Tibial nerve (tissue), 4 donors: ENCODE measurements at regions not wholly inside any gene's neighbourhood (a gene's known extent, or its start where the extent isn't known, plus 50 kb on each side); places are given as distances from the start of the nearest gene placed in this dataset.

Source experiments
- DNase-seq, 2 donors: peaks; one replicate each; pipeline ENCODE4 v3.0.0-alpha.2; 2019; ENCODE audit warnings: low spot score in 2 of 2
- H3K27ac ChIP-seq, 4 donors: fragments of 200-600 bp; sonication (generic) in 3 of 4; one replicate each; pipeline ENCODE4 v1.5.1; 2017 to 2019; ENCODE audit warnings: mild to moderate bottlenecking in 1 of 4
- H3K27me3 ChIP-seq, 2 donors: fragments of 200-600 bp; sonication (generic) in 1 of 2; one replicate each; pipeline versions ENCODE4 v1.5.1 to v1.6.0; 2017 to 2019
- H3K36me3 ChIP-seq, 3 donors: fragments of 200-600 bp; sonication (generic); one replicate each; pipeline ENCODE4 v1.5.1; 2018 to 2019
- H3K4me1 ChIP-seq, 4 donors: fragments of 200-600 bp; sonication (generic) in 3 of 4; one replicate each; pipeline ENCODE4 v1.5.1; 2017 to 2019
- H3K4me3 ChIP-seq, 4 donors: fragments of 200-600 bp; sonication (generic) in 3 of 4; one replicate each; pipeline ENCODE4 v1.5.1; 2017 to 2019; ENCODE audit warnings: mild to moderate bottlenecking in 1 of 4, moderate library complexity in 1 of 4
- H3K9me3 ChIP-seq, 4 donors: fragments of 200-600 bp; sonication (generic) in 3 of 4; one replicate each; pipeline ENCODE4 v1.5.1; 2017 to 2019
- CTCF ChIP-seq, 5 experiments: fragments of 200-600 bp in 3 of 5; fragments of 450-650 bp in 2 of 5; sonication (generic) in 3 of 5; IDR thresholded peaks; one replicate each; pipeline ENCODE4 v1.5.1; 2016 to 2019; ENCODE audit warnings: antibody characterized with exemption in 5 of 5, mild to moderate bottlenecking in 3 of 5, moderate library complexity in 2 of 5
- EP300 ChIP-seq, 2 donors: sonication (generic); formaldehyde crosslinking; IDR thresholded peaks; one replicate each; pipeline ENCODE4 v1.6.1; 2017; ENCODE audit warnings: antibody characterized with exemption in 2 of 2, mild to moderate bottlenecking in 1 of 2
- POLR2A ChIP-seq, 2 donors: fragments of 450-650 bp; IDR thresholded peaks; one replicate each; pipeline ENCODE4 v1.6.1; 2017; ENCODE audit warnings: antibody characterized with exemption in 2 of 2, mild to moderate bottlenecking in 2 of 2, moderate library complexity in 2 of 2
- WGBS, 2 donors: methylation state at CpG; one replicate each; pipeline ENCODE4 v1.1.5; 2018; 5-methylcytosine and 5-hydroxymethylcytosine counted together

DNA sequence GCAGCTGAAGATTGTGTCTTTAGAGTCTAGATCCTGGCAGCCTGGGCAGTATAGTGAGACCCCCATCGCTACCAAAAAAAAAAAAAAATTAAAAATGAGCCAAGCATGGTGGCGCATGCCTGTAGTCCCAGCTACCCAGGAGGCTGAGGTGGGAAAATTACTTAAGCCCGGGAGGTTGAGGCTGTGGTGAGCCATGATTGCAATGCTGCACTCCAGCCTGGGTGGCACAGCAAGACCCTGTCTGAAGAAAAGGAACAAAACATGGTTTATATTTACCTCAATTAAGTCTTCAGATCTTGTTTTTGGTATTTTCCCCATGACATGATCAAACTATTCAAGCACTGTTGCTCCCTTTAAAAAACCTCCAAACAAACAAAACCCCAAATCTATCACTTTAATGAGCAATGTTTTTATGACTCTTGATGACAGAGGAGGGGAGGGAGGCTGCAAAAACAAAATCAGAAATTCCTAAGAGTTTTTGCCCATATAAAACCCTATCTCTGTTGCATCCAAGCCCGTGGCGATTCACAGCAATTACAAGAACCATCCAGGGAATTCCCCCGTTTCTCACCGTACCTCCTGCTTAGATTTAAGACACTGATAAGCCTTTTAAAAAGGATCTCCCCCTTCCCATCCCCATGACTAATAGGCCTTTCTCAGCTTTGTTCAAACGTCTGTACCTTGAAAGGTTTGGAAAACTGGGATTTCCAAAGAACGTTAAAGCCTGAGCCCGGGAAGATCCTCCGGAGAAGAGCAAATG is 259.9 kb downstream of the BMP7 start:
- no peak overlapping the region for H3K4me3 ChIP-seq
- no peaks in the 10 kb centered on the region for H3K36me3 ChIP-seq
- peaks cover 0 to 38% of the 10 kb centered on the region in 2 donors for H3K27me3 ChIP-seq
- no peaks in the 10 kb centered on the region for H3K9me3 ChIP-seq
- H3K4me1 ChIP-seq, result no peaks in the 10 kb centered on the region
- WGBS, 2 donors, result 27 to 28% methylated on average over 11 of the region's 11 CpGs
- TF ChIP-seq CTCF (IDR thresholded peaks at IDR 0.05) (no peak), POLR2A (IDR thresholded peaks at IDR 0.05) (no peak), EP300 (IDR thresholded peaks at IDR 0.05) (no peak)
- no peak for DNase-seq
- no peak overlapping the region for H3K27ac ChIP-seq

DNA sequence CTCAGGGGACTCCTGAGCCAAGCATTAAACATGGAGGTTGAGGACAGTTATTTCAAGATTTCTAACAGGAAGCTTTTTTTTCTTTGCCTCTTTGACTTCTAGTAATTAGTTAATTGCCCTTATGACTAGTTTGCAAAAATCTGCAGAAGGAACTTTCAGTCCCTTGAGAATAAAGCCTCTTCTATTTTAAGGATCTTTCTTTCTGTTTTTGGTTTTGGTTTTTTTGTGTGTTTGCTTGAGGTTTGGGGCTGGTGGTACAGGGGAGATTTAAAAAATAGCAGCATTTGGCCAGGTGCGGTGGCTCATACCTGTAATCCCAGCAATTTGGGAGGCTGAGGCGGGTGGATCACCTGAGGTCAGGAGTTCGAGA is 259.3 kb downstream of the BMP7 start:
- no peak overlapping the region for H3K27ac ChIP-seq
- WGBS, 2 donors, result 87 to 92% methylated on average over 3 of the region's 3 CpGs

GRCh38 chr20:57008217-57008616 is 258.2 kb downstream of the BMP7 start:
- H3K4me1 ChIP-seq, result no peaks in the 10 kb centered on the region
- no peaks in the 10 kb centered on the region for H3K36me3 ChIP-seq
- 37 to 46% methylated on average over 3 of the region's 3 CpGs for WGBS, 2 donors
- H3K9me3 ChIP-seq, result no peaks in the 10 kb centered on the region
- TF ChIP-seq CTCF (IDR thresholded peaks at IDR 0.05) (no peak), EP300 (IDR thresholded peaks at IDR 0.05) (no peak)
- peaks cover 0 to 46% of the 10 kb centered on the region in 2 donors for H3K27me3 ChIP-seq
- H3K4me3 ChIP-seq, result no peak overlapping the region
- no peak overlapping the region for H3K27ac ChIP-seq
- no peak for DNase-seq

More for the DNA sequence above, 259.3 kb downstream of the BMP7 start:
- Histone ChIP-seq H3K27me3 (peaks cover 0 to 38% of the 10 kb centered on the region in 2 donors), H3K36me3 (no peaks in the 10 kb centered on the region), H3K4me3 (no peak overlapping the region), H3K9me3 (no peaks in the 10 kb centered on the region), H3K4me1 (no peaks in the 10 kb centered on the region)
- no peak for TF ChIP-seq CTCF (IDR thresholded peaks at IDR 0.05)
- no peak for TF ChIP-seq POLR2A (IDR thresholded peaks at IDR 0.05)
- TF ChIP-seq EP300 (IDR thresholded peaks at IDR 0.05), result no peak
- no peak for DNase-seq

GRCh38 chr20:57009355-57009754 is 257.1 kb downstream of the BMP7 start:
- no peaks in the 10 kb centered on the region for H3K36me3 ChIP-seq
- peaks cover 0 to 4% (median 0%) of the 10 kb centered on the region in 4 donors for H3K4me1 ChIP-seq
- H3K9me3 ChIP-seq, result no peaks in the 10 kb centered on the region
- TF ChIP-seq CTCF (IDR thresholded peaks at IDR 0.05) (no peak), EP300 (IDR thresholded peaks at IDR 0.05) (no peak), POLR2A (IDR thresholded peaks at IDR 0.05) (no peak)
- H3K27me3 ChIP-seq, result peaks cover 0 to 54% of the 10 kb centered on the region in 2 donors
- WGBS, 2 donors, result 47 to 64% methylated on average over 3 of the region's 3 CpGs
- no peak overlapping the region for H3K27ac ChIP-seq
- H3K4me3 ChIP-seq, result no peak overlapping the region
- no peak for DNase-seq

DNA sequence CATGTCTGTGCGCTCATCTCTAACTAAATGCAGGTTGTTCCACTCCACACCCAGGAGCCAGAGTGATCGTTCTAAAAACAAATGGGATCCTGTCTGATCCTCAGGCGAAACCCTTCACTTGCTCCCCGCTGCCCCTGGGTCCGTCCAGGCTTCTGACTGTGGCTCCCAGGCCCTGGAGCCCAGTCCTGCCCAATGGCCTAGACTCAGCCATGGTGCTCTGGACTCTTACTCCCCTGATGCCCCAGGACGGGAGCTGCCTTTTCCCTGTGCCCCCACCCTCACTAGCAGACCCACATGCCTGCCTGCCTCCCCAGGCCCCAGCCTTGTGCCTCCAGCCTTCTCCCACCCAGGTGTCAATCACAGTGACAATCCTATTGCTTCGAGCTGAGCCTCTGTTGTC is 256.7 kb downstream of the BMP7 start:
- no peaks in the 10 kb centered on the region for H3K9me3 ChIP-seq
- no peak for DNase-seq
- peaks cover 0 to 54% of the 10 kb centered on the region in 2 donors for H3K27me3 ChIP-seq
- no peak overlapping the region for H3K4me3 ChIP-seq
- H3K27ac ChIP-seq, result no peak overlapping the region
- TF ChIP-seq POLR2A (IDR thresholded peaks at IDR 0.05) (no peak), CTCF (IDR thresholded peaks at IDR 0.05) (no peak)
- H3K36me3 ChIP-seq, result no peaks in the 10 kb centered on the region
- 76 to 80% methylated on average over 7 of the region's 7 CpGs for WGBS, 2 donors
- H3K4me1 ChIP-seq, result peaks cover 0 to 4% (median 0%) of the 10 kb centered on the region in 4 donors
